Activated CD8-positive, alpha-beta T cell treated with anti-CD3 and anti-CD28 coated beads for 36 hours (primary cell): ENCODE measurements at regions not wholly inside any gene's neighbourhood (a gene's known extent, or its start where the extent isn't known, plus 50 kb on each side); places are given as distances from the start of the nearest gene placed in this dataset.

Experiments
- ATAC-seq: fragments of 200-7000 bp; cut with Tn5 transposase; one replicate; pipeline ENCODE4 v1.10.0; 2021; ENCODE audit warnings: mild to moderate bottlenecking, moderate library complexity
- CTCF ChIA-PET: fragments of 350-600 bp; sonication (Branson Sonifier 250); formaldehyde crosslinking; loops from one replicate; lab custom pipeline; 2021; ENCODE audit warnings: antibody characterized with exemption; lab: Charles Lee
- POLR2A ChIA-PET: fragments of 350-600 bp; sonication (Branson Sonifier 250); formaldehyde crosslinking; loops from one replicate; lab custom pipeline; 2021; ENCODE audit warnings: antibody characterized with exemption; lab: Charles Lee
- DNase-seq: peaks from one replicate; pipeline ENCODE4 v3.0.0-alpha.2; 2020
- H3K27ac Mint-ChIP-seq: one replicate; pipeline ENCODE4 v1.8.0; 2021; ENCODE audit warnings: mild to moderate bottlenecking, mixed read lengths
- H3K27me3 Mint-ChIP-seq: one replicate; pipeline ENCODE4 v1.8.0; 2021; ENCODE audit warnings: mixed read lengths
- H3K36me3 Mint-ChIP-seq: one replicate; pipeline ENCODE4 v1.8.0; 2021; ENCODE audit warnings: low read depth, mixed read lengths
- H3K4me1 Mint-ChIP-seq: one replicate; pipeline ENCODE4 v1.8.0; 2021; ENCODE audit warnings: low read depth, mixed read lengths
- H3K4me3 Mint-ChIP-seq: one replicate; pipeline ENCODE4 v1.8.0; 2021; ENCODE audit warnings: mild to moderate bottlenecking, moderate library complexity, mixed read lengths
- H3K9me3 Mint-ChIP-seq: one replicate; pipeline ENCODE4 v1.8.0; 2021; ENCODE audit warnings: mixed read lengths
- CTCF ChIP-seq: fragments of 200-600 bp; IDR thresholded peaks from one replicate; pipeline ENCODE4 v1.8.0; 2022; ENCODE audit warnings: antibody characterized with exemption, mild to moderate bottlenecking
- intact Hi-C: fragments of 100-400 bp; cut with micrococcal nuclease; formaldehyde crosslinking; loops from one replicate; pipeline ENCODE4 v1.10.0; 2022

- POLR2A ChIA-PET: no interaction called here
- peaks cover 3% of the 10 kb centered on the region for H3K4me1 Mint-ChIP-seq
- ATAC-seq (no peak), DNase-seq (no peak)
- H3K9me3 Mint-ChIP-seq: no peaks in the 10 kb centered on the region
- peaks cover 12% of the 10 kb centered on the region for H3K27me3 Mint-ChIP-seq
- no peak for TF ChIP-seq CTCF
- no peaks in the 10 kb centered on the region for H3K36me3 Mint-ChIP-seq
- CTCF ChIA-PET: no interaction called here
- H3K4me3 Mint-ChIP-seq: no peak overlapping the region
- intact Hi-C loops: no loop called here
- H3K27ac Mint-ChIP-seq: no peak overlapping the region
Observed at GRCh38 chr5:14039576-14039975, 95.1 kb upstream of the DNAH5 start.

GRCh38 chr5:14039063-14039462, 94.6 kb upstream of the DNAH5 start:
- no peak for TF ChIP-seq CTCF
- CTCF ChIA-PET: no interaction called here
- peaks cover 3% of the 10 kb centered on the region for H3K4me1 Mint-ChIP-seq
- intact Hi-C loops: no loop called here
- POLR2A ChIA-PET: no interaction called here
- no peaks in the 10 kb centered on the region for H3K9me3 Mint-ChIP-seq
- no peak for ATAC-seq
- H3K4me3 Mint-ChIP-seq: no peak overlapping the region
- H3K27me3 Mint-ChIP-seq: peaks cover 15% of the 10 kb centered on the region
- H3K36me3 Mint-ChIP-seq: no peaks in the 10 kb centered on the region
- DNase-seq: no peak
- no peak overlapping the region for H3K27ac Mint-ChIP-seq

GRCh38 chr5:14038341-14038959, 94.0 kb upstream of the DNAH5 start:
- Mint-ChIP-seq H3K27ac (no peak overlapping the region), H3K4me3 (no peak overlapping the region), H3K9me3 (no peaks in the 10 kb centered on the region), H3K4me1 (peaks cover 3% of the 10 kb centered on the region), H3K27me3 (peaks cover 15% of the 10 kb centered on the region), H3K36me3 (no peaks in the 10 kb centered on the region)
- no peak for DNase-seq
- ChIA-PET POLR2A (no interaction called here), CTCF (no interaction called here)
- intact Hi-C loops: no loop called here
- ATAC-seq: no peak
- no peak for TF ChIP-seq CTCF

- Mint-ChIP-seq H3K4me1 (peaks cover 3% of the 10 kb centered on the region), H3K27me3 (peaks cover 10% of the 10 kb centered on the region), H3K36me3 (no peaks in the 10 kb centered on the region), H3K4me3 (no peak overlapping the region), H3K9me3 (no peaks in the 10 kb centered on the region), H3K27ac (no peak overlapping the region)
- ChIA-PET POLR2A (no interaction called here), CTCF (no interaction called here)
- intact Hi-C loops: no loop called here
- DNase-seq (no peak), ATAC-seq (no peak)
- no peak for TF ChIP-seq CTCF
Observed at GRCh38 chr5:14036947-14037346, 92.5 kb upstream of the DNAH5 start.

- intact Hi-C loops: no loop called here
- Mint-ChIP-seq H3K27me3 (peaks cover 10% of the 10 kb centered on the region), H3K36me3 (no peaks in the 10 kb centered on the region), H3K4me1 (peaks cover 3% of the 10 kb centered on the region), H3K4me3 (no peak overlapping the region), H3K27ac (no peak overlapping the region), H3K9me3 (no peaks in the 10 kb centered on the region)
- POLR2A ChIA-PET: no interaction called here
- CTCF ChIA-PET: no interaction called here
- ATAC-seq (no peak), DNase-seq (no peak)
- no peak for TF ChIP-seq CTCF
Observed at GRCh38 chr5:14036514-14036913, 92.0 kb upstream of the DNAH5 start.
